ENCODE measurements at regions not wholly inside any gene's neighbourhood (a gene's known extent, or its start where the extent isn't known, plus 50 kb on each side); places are given as distances from the start of the nearest gene placed in this dataset.

DNA sequence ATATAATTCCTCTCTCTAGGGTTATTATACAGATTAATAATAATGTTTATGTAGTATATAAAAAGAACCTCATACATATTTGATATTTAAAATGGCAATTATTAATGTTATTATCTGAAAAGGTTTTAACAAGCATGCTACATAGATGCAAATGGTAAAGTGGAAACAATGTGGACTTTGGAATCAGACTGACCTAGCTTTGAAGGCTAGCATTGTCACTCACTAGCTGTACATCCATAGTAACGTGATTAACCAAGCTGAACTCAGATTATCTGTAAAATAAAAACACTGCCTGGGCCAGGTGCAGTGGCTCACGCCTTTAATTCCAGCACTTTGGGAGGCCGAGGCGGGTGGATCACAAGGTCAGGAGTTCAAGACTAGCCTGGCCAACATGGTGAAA, 233.7 kb upstream of the SPRY1 start:
- H3K27ac Mint-ChIP-seq (ENCODE audit: unreplicated experiment) = no peak overlapping the region
- H3K36me3 Mint-ChIP-seq (ENCODE audit: low read depth, unreplicated experiment) = no peaks in the 10 kb centered on the region
- TF ChIP-seq, protein P1, sequence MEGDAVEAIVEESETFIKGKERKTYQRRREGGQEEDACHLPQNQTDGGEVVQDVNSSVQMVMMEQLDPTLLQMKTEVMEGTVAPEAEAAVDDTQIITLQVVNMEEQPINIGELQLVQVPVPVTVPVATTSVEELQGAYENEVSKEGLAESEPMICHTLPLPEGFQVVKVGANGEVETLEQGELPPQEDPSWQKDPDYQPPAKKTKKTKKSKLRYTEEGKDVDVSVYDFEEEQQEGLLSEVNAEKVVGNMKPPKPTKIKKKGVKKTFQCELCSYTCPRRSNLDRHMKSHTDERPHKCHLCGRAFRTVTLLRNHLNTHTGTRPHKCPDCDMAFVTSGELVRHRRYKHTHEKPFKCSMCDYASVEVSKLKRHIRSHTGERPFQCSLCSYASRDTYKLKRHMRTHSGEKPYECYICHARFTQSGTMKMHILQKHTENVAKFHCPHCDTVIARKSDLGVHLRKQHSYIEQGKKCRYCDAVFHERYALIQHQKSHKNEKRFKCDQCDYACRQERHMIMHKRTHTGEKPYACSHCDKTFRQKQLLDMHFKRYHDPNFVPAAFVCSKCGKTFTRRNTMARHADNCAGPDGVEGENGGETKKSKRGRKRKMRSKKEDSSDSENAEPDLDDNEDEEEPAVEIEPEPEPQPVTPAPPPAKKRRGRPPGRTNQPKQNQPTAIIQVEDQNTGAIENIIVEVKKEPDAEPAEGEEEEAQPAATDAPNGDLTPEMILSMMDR (IDR thresholded peaks at IDR 0.05; ENCODE audit: unreplicated experiment) = no peak
- DNase-seq (ENCODE audit: low spot score) = no peak
- H3K4me1 Mint-ChIP-seq (ENCODE audit: unreplicated experiment) = peaks cover 12% of the 10 kb centered on the region
- no peaks in the 10 kb centered on the region for H3K9me3 Mint-ChIP-seq (ENCODE audit: unreplicated experiment)
- H3K27me3 Mint-ChIP-seq (ENCODE audit: unreplicated experiment) = no peaks in the 10 kb centered on the region
- no peak overlapping the region for H3K4me3 Mint-ChIP-seq (ENCODE audit: unreplicated experiment)

DNA sequence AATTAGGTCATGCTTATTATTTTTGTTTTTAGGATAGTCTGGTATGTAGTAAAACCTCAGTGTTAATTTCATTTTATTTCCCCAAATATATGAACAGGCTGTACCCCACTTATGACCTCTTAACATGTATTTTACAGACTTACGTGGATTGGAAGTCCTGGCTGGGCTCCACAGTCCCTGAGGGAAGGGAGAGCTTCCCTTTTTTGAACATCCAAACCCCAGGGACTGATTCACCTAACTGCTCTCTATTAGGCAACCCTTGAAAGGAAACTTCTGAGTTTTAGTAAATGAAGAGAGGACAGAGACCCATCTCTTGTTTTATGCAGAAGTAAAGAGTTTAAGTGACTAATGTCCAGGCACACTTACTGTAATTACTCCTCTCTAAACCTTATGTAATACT, 233.1 kb upstream of the SPRY1 start:
- Mint-ChIP-seq H3K4me3 (ENCODE audit: unreplicated experiment) (no peak overlapping the region), H3K27me3 (ENCODE audit: unreplicated experiment) (no peaks in the 10 kb centered on the region), H3K27ac (ENCODE audit: unreplicated experiment) (no peak overlapping the region), H3K36me3 (ENCODE audit: low read depth, unreplicated experiment) (no peaks in the 10 kb centered on the region), H3K4me1 (ENCODE audit: unreplicated experiment) (peaks cover 8% of the 10 kb centered on the region), H3K9me3 (ENCODE audit: unreplicated experiment) (no peaks in the 10 kb centered on the region)
- TF ChIP-seq, protein P1 (IDR thresholded peaks at IDR 0.05; ENCODE audit: unreplicated experiment) = no peak
- DNase-seq (ENCODE audit: low spot score) = no peak

DNA sequence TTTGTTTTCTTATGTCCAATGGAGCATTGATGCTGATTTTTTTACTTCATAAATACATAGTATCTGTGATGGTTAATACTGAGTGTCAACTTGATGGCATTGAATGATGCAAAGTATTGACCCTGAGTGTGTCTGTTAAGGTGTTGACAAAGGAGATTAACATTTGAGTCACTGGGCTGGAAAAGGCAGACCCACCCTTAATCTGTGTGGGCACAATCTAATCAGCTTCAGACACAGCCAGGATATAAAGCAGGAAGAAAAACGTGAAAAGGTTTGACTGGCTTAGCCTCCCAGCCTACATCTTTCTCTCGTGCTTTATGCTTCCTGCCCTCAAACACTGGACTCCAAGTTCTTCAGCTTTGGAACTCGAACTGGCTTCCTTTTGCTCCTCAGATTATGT, 230.6 kb upstream of the SPRY1 start:
- no peak for DNase-seq (ENCODE audit: low spot score)
- H3K27me3 Mint-ChIP-seq (ENCODE audit: unreplicated experiment) = no peaks in the 10 kb centered on the region
- no peak overlapping the region for H3K4me3 Mint-ChIP-seq (ENCODE audit: unreplicated experiment)
- TF ChIP-seq, protein P1 (IDR thresholded peaks at IDR 0.05; ENCODE audit: unreplicated experiment) = no peak
- H3K27ac Mint-ChIP-seq (ENCODE audit: unreplicated experiment) = no peak overlapping the region
- H3K36me3 Mint-ChIP-seq (ENCODE audit: low read depth, unreplicated experiment) = no peaks in the 10 kb centered on the region
- H3K9me3 Mint-ChIP-seq (ENCODE audit: unreplicated experiment) = no peaks in the 10 kb centered on the region
- peaks cover under 1% of the 10 kb centered on the region for H3K4me1 Mint-ChIP-seq (ENCODE audit: unreplicated experiment)

DNA sequence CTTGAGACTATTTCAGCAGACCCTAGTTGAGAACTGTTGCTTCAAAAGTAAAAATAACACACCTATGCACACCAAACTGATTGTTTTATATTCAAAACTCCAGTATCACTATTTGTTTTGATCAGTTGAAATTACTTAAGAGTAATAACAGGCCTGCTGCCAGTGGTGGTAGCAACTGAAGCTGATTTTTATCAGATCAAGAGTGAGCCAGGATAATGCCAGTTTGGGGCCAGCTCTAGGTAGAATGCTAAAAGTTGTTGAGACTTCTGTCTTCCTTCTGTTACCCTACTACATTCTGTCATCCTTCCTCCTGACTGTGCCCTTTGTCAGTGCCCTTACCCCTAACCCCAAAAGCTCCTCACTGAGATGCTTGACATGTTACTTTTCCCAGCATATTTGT, 228.7 kb upstream of the SPRY1 start:
- H3K4me1 Mint-ChIP-seq (ENCODE audit: unreplicated experiment) = peaks cover 6% of the 10 kb centered on the region
- H3K4me3 Mint-ChIP-seq (ENCODE audit: unreplicated experiment) = no peak overlapping the region

DNA sequence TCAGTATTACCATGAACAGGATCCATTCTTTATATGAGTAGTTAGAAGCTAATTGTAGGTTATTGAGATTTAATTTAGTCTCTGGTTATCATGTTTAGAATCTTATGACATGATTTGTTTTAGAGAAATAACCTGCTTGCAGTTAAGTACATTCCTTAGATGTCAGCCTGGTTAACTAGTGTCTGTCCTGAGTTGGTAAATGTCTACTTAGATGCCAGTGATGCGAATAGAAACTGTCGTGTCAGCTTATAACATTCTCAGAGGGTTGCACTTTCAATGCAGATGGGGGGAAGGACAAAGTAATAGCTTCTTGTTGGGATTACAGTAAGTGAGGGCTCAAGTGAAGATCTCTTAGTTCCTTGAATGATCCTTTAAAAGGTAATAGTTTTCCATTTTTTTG, 227.8 kb upstream of the SPRY1 start:
- TF ChIP-seq, protein P1 (IDR thresholded peaks at IDR 0.05; ENCODE audit: unreplicated experiment) = no peak
- Mint-ChIP-seq H3K27me3 (ENCODE audit: unreplicated experiment) (no peaks in the 10 kb centered on the region), H3K4me1 (ENCODE audit: unreplicated experiment) (peaks cover 6% of the 10 kb centered on the region), H3K36me3 (ENCODE audit: low read depth, unreplicated experiment) (no peaks in the 10 kb centered on the region), H3K9me3 (ENCODE audit: unreplicated experiment) (no peaks in the 10 kb centered on the region), H3K27ac (ENCODE audit: unreplicated experiment) (no peak overlapping the region), H3K4me3 (ENCODE audit: unreplicated experiment) (no peak overlapping the region)
- DNase-seq (ENCODE audit: low spot score) = no peak

More for the DNA sequence above, 228.7 kb upstream of the SPRY1 start:
- Mint-ChIP-seq H3K9me3 (ENCODE audit: unreplicated experiment) (no peaks in the 10 kb centered on the region), H3K27ac (ENCODE audit: unreplicated experiment) (no peak overlapping the region), H3K36me3 (ENCODE audit: low read depth, unreplicated experiment) (no peaks in the 10 kb centered on the region), H3K27me3 (ENCODE audit: unreplicated experiment) (no peaks in the 10 kb centered on the region)
- DNase-seq (ENCODE audit: low spot score) = no peak
- TF ChIP-seq, protein P1 (IDR thresholded peaks at IDR 0.05; ENCODE audit: unreplicated experiment) = no peak

All from endothelial cell (in vitro differentiated cells).